Activated naive CD4-positive, alpha-beta T cell treated with Interleukin-2 at 50 U/mL for 16 hours (primary cell): ENCODE measurements at regions not wholly inside any gene's neighbourhood (a gene's known extent, or its start where the extent isn't known, plus 50 kb on each side); places are given as distances from the start of the nearest gene placed in this dataset.

Experiments
- DNase-seq: peaks from one replicate; pipeline ENCODE4 v3.0.0-alpha.2; 2020

GRCh38 chr10:110376021-110376766 is 71.5 kb upstream of the SMNDC1 start:
- no peak for DNase-seq

GRCh38 chr10:110376767-110377160 is 72.0 kb upstream of the SMNDC1 start:
- DNase-seq: no peak

- DNase-seq: no peak
Observed at GRCh38 chr10:110378006-110378405, 73.3 kb upstream of the SMNDC1 start.

- no peak for DNase-seq
Observed at GRCh38 chr10:110378533-110379108, 73.9 kb upstream of the SMNDC1 start.

- no peak for DNase-seq
Observed at GRCh38 chr10:110379831-110380230, 75.1 kb upstream of the SMNDC1 start.

GRCh38 chr10:110380293-110380692 is 75.6 kb upstream of the SMNDC1 start:
- no peak for DNase-seq

GRCh38 chr10:110382695-110383094 is 78.0 kb upstream of the SMNDC1 start:
- no peak for DNase-seq

GRCh38 chr10:110387617-110387982 is 82.9 kb upstream of the SMNDC1 start:
- no peak for DNase-seq

- peak; percentile 60 for DNase-seq
Observed at GRCh38 chr10:110387983-110388686, 83.4 kb upstream of the SMNDC1 start.

- no peak for DNase-seq
Observed at GRCh38 chr10:110388687-110389052, 84.0 kb upstream of the SMNDC1 start.

- no peak for DNase-seq
Observed at GRCh38 chr10:110389255-110389654, 84.5 kb upstream of the SMNDC1 start.

GRCh38 chr10:110391541-110391940 is 86.8 kb upstream of the SMNDC1 start:
- DNase-seq: no peak

- no peak for DNase-seq
Observed at GRCh38 chr10:110392121-110392520, 87.4 kb upstream of the SMNDC1 start.

GRCh38 chr10:110392868-110393740 is 88.4 kb upstream of the SMNDC1 start:
- DNase-seq: no peak

- DNase-seq: no peak
Observed at GRCh38 chr10:110393866-110394265, 89.1 kb upstream of the SMNDC1 start.

GRCh38 chr10:110394296-110394695 is 89.6 kb upstream of the SMNDC1 start:
- DNase-seq: no peak

- no peak for DNase-seq
Observed at GRCh38 chr10:110394898-110395297, 90.2 kb upstream of the SMNDC1 start.

- DNase-seq: peak; percentile 56
Observed at GRCh38 chr10:110395350-110396283, 90.9 kb upstream of the SMNDC1 start.

- no peak for DNase-seq
Observed at GRCh38 chr10:110396284-110396651, 91.5 kb upstream of the SMNDC1 start.

GRCh38 chr10:110397856-110398255 is 93.1 kb upstream of the SMNDC1 start:
- no peak for DNase-seq

GRCh38 chr10:110398419-110399105 is 93.8 kb upstream of the SMNDC1 start:
- DNase-seq: no peak
